GM23338 (cell line): ENCODE measurements at regions not wholly inside any gene's neighbourhood (a gene's known extent, or its start where the extent isn't known, plus 50 kb on each side); places are given as distances from the start of the nearest gene placed in this dataset.
"Not testable (repeated sequence)": the region's sequence is repeated elsewhere in the genome, so short reads cannot be mapped to it uniquely, and the experiment has no call there.

Source experiments
- ATAC-seq: fragments of 200-7000 bp; cut with Tn5 transposase; 3 replicates; pipeline ENCODE4 v1.9.1; 2020
- DNase-seq: peaks from one replicate; pipeline ENCODE4 v3.0.0-alpha.2; 2015; ENCODE audit warnings: low spot score
- H2AFZ ChIP-seq: fragments of 200-600 bp; sonication (generic); 2 replicates; pipeline ENCODE4 v1.8.0; 2016; ENCODE audit warnings: antibody characterized with exemption, mild to moderate bottlenecking, moderate library complexity
- H3F3A ChIP-seq: fragments of 200-600 bp; sonication (generic); replicated peaks from 2 replicates; pipeline ENCODE4 v1.8.0; 2017; ENCODE audit warnings: antibody characterized with exemption, mixed run types, low read depth
- H3K27ac ChIP-seq: fragments of 200-600 bp; sonication (generic); 2 replicates; pipeline ENCODE4 v1.6.1; 2016; ENCODE audit warnings: low read depth
- H3K27me3 ChIP-seq: fragments of 200-600 bp; sonication (generic); 2 replicates; pipeline ENCODE4 v1.8.0; 2016; ENCODE audit warnings: mild to moderate bottlenecking, mixed run types, moderate library complexity; ENCODE audit not compliant: insufficient read depth
- H3K36me3 ChIP-seq: fragments of 200-600 bp; sonication (generic); 2 replicates; pipeline ENCODE4 v1.8.0; 2016; ENCODE audit warnings: mild to moderate bottlenecking; ENCODE audit not compliant: insufficient read depth
- H3K4me1 ChIP-seq: fragments of 200-600 bp; sonication (generic); 2 replicates; pipeline ENCODE4 v1.8.0; 2016; ENCODE audit warnings: mild to moderate bottlenecking, moderate library complexity; ENCODE audit not compliant: insufficient read depth
- H3K4me2 ChIP-seq: fragments of 200-600 bp; sonication (generic); 2 replicates; pipeline ENCODE4 v1.7.1; 2017; ENCODE audit warnings: mixed run types
- H3K4me3 ChIP-seq: fragments of 200-600 bp; sonication (generic); 2 replicates; pipeline ENCODE4 v1.6.1; 2016; ENCODE audit warnings: mixed run types
- H3K79me2 ChIP-seq: fragments of 200-600 bp; sonication (generic); replicated peaks from 2 replicates; pipeline ENCODE4 v1.8.0; 2017; ENCODE audit warnings: mild to moderate bottlenecking; ENCODE audit not compliant: insufficient read depth
- H3K9me2 ChIP-seq: fragments of 200-600 bp; sonication (generic); 2 replicates; pipeline ENCODE4 v1.8.0; 2017; ENCODE audit not compliant: insufficient read depth
- H4K20me1 ChIP-seq: fragments of 200-600 bp; sonication (generic); replicated peaks from 2 replicates; pipeline ENCODE4 v1.8.0; 2017; ENCODE audit warnings: mild to moderate bottlenecking; ENCODE audit not compliant: insufficient read depth
- H3K27ac Mint-ChIP-seq: 2 replicates; pipeline ENCODE4 v1.8.0; 2020; ENCODE audit warnings: inconsistent platforms, mild to moderate bottlenecking, moderate library complexity, mixed read lengths
- H3K27me3 Mint-ChIP-seq: 3 replicates; pipeline ENCODE4 v1.8.0; 2022; ENCODE audit warnings: low read depth, mild to moderate bottlenecking, moderate library complexity, mixed read lengths, inconsistent platforms; ENCODE audit not compliant: insufficient read depth, poor library complexity
- H3K36me3 Mint-ChIP-seq: 3 replicates; pipeline ENCODE4 v1.8.0; 2021; ENCODE audit warnings: low read depth, mild to moderate bottlenecking, inconsistent platforms, moderate library complexity, mixed read lengths
- H3K4me1 Mint-ChIP-seq: 3 replicates; pipeline ENCODE4 v1.8.0; 2020; ENCODE audit warnings: mild to moderate bottlenecking, inconsistent platforms, mixed read lengths
- H3K4me3 Mint-ChIP-seq: 3 replicates; pipeline ENCODE4 v1.8.0; 2021; ENCODE audit warnings: moderate library complexity, mild to moderate bottlenecking, inconsistent platforms, mixed read lengths
- H3K9me3 Mint-ChIP-seq: 3 replicates; pipeline ENCODE4 v1.8.0; 2020; ENCODE audit warnings: moderate library complexity, mild to moderate bottlenecking, inconsistent platforms, mixed read lengths
- CREB1 ChIP-seq: fragments of 250-450 bp; sonication (Bioruptor Pico); IDR thresholded peaks from 2 replicates; pipeline ENCODE4 v1.5.0; 2020; ENCODE audit warnings: low read depth, mild to moderate bottlenecking, moderate library complexity
- EZH2 ChIP-seq: fragments of 200-600 bp; sonication (generic); IDR thresholded peaks from one replicate; pipeline ENCODE4 v1.8.0; 2017; ENCODE audit warnings: antibody characterized with exemption, mild to moderate bottlenecking, low read depth; ENCODE audit not compliant: unreplicated experiment
- EZH2phosphoT487 ChIP-seq: fragments of 200-600 bp; sonication (generic); IDR thresholded peaks from one replicate; pipeline ENCODE4 v1.8.1; 2018; ENCODE audit warnings: antibody characterized with exemption; ENCODE audit not compliant: unreplicated experiment
- JUNB ChIP-seq: IDR thresholded peaks from one replicate; pipeline ENCODE4 v1.6.1; 2016; ENCODE audit warnings: antibody characterized with exemption; ENCODE audit not compliant: unreplicated experiment
- NANOG ChIP-seq: IDR thresholded peaks from 2 replicates; pipeline ENCODE4 v1.6.1; 2016; ENCODE audit warnings: antibody characterized with exemption, borderline replicate concordance
- POLR2AphosphoS5 ChIP-seq: IDR thresholded peaks from 2 replicates; pipeline ENCODE4 v1.6.1; 2016; ENCODE audit warnings: antibody characterized with exemption, low read depth
- ZNF331 ChIP-seq: fragments of 250-450 bp; sonication (Bioruptor Pico); IDR thresholded peaks from 2 replicates; pipeline ENCODE4 v1.5.0; 2020; ENCODE audit warnings: low read depth, mild to moderate bottlenecking, moderate library complexity
- TF ChIP-seq, protein P1 (sequence below): fragments of 250-450 bp; sonication (Bioruptor Pico); IDR thresholded peaks from 2 replicates; pipeline ENCODE4 v1.5.0; 2020; ENCODE audit warnings: mild to moderate bottlenecking, moderate library complexity
- TF ChIP-seq, protein P2 (sequence below), 2 experiments: fragments of 200-600 bp in 1 of 2; sonication (generic) in 1 of 2; conservative IDR thresholded peaks; 2 replicates each; pipeline versions ENCODE4 v1.5.1 to v1.6.1; 2016 to 2017; ENCODE audit warnings: antibody characterized with exemption in 2 of 2, low read depth in 2 of 2, mild to moderate bottlenecking in 2 of 2, moderate library complexity in 1 of 2

DNA sequence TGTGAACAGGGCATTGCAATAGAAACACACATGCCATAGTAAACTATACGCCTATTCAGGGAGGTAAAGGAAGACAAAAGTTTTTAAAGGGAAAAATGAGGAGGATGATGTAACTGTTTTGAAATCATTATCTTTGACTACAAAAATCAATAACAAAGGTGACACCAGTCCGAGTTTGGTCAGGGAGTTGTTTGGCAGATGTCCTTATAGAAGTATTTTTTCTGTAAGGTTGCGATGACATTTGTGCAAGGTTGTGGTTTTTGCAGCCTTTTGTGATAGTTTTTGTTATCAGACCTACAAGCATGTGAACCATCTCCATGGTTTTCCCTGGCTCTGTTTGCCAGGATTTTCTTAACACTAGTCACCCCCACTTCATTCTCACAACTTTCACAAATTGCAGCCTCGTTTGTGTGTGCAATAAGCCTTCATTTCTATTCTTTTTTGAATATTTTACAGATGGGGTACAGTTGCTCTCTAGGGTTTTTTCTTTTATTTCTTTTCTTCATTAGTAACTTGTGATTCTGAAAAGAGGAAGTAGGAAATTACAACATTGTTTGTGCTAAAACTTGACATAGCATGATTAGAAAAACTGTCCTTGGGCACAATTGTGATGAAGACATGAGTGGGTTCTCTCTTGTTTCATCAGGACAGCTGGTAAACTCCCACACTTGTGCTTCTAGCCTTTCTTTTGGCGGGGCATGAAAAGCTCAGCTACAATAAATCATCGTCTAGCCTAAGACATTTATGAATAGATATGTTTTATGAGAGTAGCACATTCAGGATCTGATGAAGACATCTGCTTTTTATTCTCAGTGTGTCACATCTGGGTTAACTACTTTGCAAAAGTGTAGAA is 60.2 kb upstream of the PNPLA4 start (continued):
- TF ChIP-seq, protein P1, sequence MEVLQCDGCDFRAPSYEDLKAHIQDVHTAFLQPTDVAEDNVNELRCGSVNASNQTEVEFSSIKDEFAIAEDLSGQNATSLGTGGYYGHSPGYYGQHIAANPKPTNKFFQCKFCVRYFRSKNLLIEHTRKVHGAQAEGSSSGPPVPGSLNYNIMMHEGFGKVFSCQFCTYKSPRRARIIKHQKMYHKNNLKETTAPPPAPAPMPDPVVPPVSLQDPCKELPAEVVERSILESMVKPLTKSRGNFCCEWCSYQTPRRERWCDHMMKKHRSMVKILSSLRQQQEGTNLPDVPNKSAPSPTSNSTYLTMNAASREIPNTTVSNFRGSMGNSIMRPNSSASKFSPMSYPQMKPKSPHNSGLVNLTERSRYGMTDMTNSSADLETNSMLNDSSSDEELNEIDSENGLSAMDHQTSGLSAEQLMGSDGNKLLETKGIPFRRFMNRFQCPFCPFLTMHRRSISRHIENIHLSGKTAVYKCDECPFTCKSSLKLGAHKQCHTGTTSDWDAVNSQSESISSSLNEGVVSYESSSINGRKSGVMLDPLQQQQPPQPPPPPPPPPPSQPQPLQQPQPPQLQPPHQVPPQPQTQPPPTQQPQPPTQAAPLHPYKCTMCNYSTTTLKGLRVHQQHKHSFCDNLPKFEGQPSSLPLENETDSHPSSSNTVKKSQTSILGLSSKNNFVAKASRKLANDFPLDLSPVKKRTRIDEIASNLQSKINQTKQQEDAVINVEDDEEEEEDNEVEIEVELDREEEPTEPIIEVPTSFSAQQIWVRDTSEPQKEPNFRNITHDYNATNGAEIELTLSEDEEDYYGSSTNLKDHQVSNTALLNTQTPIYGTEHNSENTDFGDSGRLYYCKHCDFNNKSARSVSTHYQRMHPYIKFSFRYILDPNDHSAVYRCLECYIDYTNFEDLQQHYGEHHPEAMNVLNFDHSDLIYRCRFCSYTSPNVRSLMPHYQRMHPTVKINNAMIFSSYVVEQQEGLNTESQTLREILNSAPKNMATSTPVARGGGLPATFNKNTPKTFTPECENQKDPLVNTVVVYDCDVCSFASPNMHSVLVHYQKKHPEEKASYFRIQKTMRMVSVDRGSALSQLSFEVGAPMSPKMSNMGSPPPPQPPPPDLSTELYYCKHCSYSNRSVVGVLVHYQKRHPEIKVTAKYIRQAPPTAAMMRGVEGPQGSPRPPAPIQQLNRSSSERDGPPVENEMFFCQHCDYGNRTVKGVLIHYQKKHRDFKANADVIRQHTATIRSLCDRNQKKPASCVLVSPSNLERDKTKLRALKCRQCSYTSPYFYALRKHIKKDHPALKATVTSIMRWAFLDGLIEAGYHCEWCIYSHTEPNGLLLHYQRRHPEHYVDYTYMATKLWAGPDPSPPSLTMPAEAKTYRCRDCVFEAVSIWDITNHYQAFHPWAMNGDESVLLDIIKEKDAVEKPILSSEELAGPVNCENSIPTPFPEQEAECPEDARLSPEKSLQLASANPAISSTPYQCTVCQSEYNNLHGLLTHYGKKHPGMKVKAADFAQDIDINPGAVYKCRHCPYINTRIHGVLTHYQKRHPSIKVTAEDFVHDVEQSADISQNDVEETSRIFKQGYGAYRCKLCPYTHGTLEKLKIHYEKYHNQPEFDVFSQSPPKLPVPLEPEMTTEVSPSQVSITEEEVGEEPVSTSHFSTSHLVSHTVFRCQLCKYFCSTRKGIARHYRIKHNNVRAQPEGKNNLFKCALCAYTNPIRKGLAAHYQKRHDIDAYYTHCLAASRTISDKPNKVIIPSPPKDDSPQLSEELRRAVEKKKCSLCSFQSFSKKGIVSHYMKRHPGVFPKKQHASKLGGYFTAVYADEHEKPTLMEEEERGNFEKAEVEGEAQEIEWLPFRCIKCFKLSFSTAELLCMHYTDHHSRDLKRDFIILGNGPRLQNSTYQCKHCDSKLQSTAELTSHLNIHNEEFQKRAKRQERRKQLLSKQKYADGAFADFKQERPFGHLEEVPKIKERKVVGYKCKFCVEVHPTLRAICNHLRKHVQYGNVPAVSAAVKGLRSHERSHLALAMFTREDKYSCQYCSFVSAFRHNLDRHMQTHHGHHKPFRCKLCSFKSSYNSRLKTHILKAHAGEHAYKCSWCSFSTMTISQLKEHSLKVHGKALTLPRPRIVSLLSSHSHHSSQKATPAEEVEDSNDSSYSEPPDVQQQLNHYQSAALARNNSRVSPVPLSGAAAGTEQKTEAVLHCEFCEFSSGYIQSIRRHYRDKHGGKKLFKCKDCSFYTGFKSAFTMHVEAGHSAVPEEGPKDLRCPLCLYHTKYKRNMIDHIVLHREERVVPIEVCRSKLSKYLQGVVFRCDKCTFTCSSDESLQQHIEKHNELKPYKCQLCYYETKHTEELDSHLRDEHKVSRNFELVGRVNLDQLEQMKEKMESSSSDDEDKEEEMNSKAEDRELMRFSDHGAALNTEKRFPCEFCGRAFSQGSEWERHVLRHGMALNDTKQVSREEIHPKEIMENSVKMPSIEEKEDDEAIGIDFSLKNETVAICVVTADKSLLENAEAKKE (CRISPR knock-in tag) = no peak
- TF ChIP-seq NANOG (no peak), EZH2phosphoT487 (no peak)

DNA sequence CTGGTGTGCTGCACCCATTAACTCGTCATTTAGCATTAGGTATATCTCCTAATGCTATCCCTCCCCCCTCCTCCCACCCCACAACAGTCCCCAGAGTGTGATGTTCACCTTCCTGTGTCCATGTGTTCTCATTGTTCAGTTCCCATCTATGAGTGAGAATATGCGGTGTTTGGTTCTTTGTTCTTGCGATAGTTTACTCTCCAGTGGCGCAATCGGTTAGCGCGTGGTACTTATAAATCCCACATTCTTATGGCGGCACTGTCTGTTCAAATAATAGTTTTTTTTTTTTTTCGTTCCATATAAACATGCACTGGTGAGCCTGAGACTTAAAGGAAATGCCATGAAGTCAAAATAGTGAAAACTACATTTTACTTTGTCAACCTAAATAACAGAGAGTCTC is 59.5 kb upstream of the PNPLA4 start:
- H3K4me1 ChIP-seq, H2AFZ ChIP-seq, H3K9me3 Mint-ChIP-seq, H3K4me3 ChIP-seq, ATAC-seq, H3K27me3 Mint-ChIP-seq, DNase-seq, H3K27me3 ChIP-seq, H3K79me2 ChIP-seq, H3K36me3 Mint-ChIP-seq, H3K9me2 ChIP-seq, H3K27ac Mint-ChIP-seq, H3K4me1 Mint-ChIP-seq, H3K4me3 Mint-ChIP-seq, H3K27ac ChIP-seq, H4K20me1 ChIP-seq, H3K36me3 ChIP-seq, H3F3A ChIP-seq, H3K4me2 ChIP-seq: not testable (repeated sequence)

DNA sequence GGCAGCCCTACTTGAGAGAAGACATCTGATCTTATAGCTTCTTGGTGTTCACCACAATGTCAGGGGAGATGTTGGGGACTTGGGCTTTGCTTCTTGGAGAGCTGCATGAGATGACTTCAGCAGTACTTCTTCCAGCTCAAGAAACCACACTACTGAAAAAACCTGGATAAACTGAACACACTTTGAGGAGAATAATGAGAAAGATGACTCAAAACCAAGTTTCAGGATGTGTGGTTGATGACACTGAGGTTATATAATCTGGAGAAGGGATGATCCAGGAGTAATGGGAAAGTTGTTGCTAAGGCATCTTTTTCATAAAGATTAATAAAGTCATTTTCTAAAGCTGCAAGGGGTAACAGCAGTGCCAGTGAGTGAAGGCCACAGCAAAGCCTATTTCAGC is 58.4 kb upstream of the PNPLA4 start:
- Histone ChIP-seq H3K4me1 (no peaks in the 10 kb centered on the region), H2AFZ (no peak overlapping the region), H3K4me2 (no peak overlapping the region), H3K27me3 (no peaks in the 10 kb centered on the region), H3K27ac (no peak overlapping the region), H3K79me2 (no peaks in the 10 kb centered on the region), H4K20me1 (no peaks in the 10 kb centered on the region), H3K4me3 (no peak overlapping the region), H3K36me3 (no peaks in the 10 kb centered on the region), H3K9me2 (no peaks in the 10 kb centered on the region), H3F3A (no peaks in the 10 kb centered on the region)
- Mint-ChIP-seq H3K9me3 (no peaks in the 10 kb centered on the region), H3K27ac (no peak overlapping the region), H3K27me3 (no peaks in the 10 kb centered on the region), H3K4me1 (no peaks in the 10 kb centered on the region), H3K36me3 (peaks cover 3% of the 10 kb centered on the region; the same call in 2 of the 3 replicates), H3K4me3 (no peak overlapping the region)
- DNase-seq (no peak), ATAC-seq (no peak)
- TF ChIP-seq ZNF331 (CRISPR knock-in tag) = no peak
- no peak for TF ChIP-seq CREB1 (CRISPR knock-in tag)
- TF ChIP-seq POLR2AphosphoS5 = no peak
- TF ChIP-seq EZH2 = no peak
- no peak for TF ChIP-seq JUNB
- TF ChIP-seq, protein P2, sequence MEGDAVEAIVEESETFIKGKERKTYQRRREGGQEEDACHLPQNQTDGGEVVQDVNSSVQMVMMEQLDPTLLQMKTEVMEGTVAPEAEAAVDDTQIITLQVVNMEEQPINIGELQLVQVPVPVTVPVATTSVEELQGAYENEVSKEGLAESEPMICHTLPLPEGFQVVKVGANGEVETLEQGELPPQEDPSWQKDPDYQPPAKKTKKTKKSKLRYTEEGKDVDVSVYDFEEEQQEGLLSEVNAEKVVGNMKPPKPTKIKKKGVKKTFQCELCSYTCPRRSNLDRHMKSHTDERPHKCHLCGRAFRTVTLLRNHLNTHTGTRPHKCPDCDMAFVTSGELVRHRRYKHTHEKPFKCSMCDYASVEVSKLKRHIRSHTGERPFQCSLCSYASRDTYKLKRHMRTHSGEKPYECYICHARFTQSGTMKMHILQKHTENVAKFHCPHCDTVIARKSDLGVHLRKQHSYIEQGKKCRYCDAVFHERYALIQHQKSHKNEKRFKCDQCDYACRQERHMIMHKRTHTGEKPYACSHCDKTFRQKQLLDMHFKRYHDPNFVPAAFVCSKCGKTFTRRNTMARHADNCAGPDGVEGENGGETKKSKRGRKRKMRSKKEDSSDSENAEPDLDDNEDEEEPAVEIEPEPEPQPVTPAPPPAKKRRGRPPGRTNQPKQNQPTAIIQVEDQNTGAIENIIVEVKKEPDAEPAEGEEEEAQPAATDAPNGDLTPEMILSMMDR (conservative IDR thresholded peaks at IDR 0.05; ENCODE audit: low read depth in 2 of 2) = no peak
